B cell (primary cell): ENCODE measurements at regions not wholly inside any gene's neighbourhood (a gene's known extent, or its start where the extent isn't known, plus 50 kb on each side); places are given as distances from the start of the nearest gene placed in this dataset.

ENCODE experiments used
- ATAC-seq: fragments of 200-7000 bp; cut with Tn5 transposase; one replicate; pipeline ENCODE4 v1.10.0; 2021; ENCODE audit warnings: low read depth, mild to moderate bottlenecking, moderate number of reproducible peaks, moderate library complexity
- CTCF ChIA-PET: fragments of 350-600 bp; sonication (Branson Sonifier 250); formaldehyde crosslinking; loops from one replicate; lab custom pipeline; 2021; ENCODE audit warnings: antibody characterized with exemption, inconsistent platforms; lab: Charles Lee
- POLR2A ChIA-PET: fragments of 350-600 bp; sonication (Branson Sonifier 250); formaldehyde crosslinking; loops from one replicate; lab custom pipeline; 2021; ENCODE audit warnings: antibody characterized with exemption; lab: Charles Lee
- DNase-seq: peaks from one replicate; pipeline ENCODE4 v3.0.0; 2013
- H2AFZ ChIP-seq: 2 replicates; pipeline ENCODE4 v1.6.1; 2012; ENCODE audit warnings: mild to moderate bottlenecking, low read depth, low read length; ENCODE audit not compliant: insufficient read depth, poor library complexity, severe bottlenecking
- H3K27ac ChIP-seq, 2 donors: 1 replicate in 1 of 2; 2 replicates in 1 of 2; pipeline ENCODE4 v1.5.1; 2012 to 2013; ENCODE audit warnings: low read length in 2 of 2, mild to moderate bottlenecking in 2 of 2, moderate library complexity in 1 of 2
- H3K27me3 ChIP-seq, 4 experiments: fragments of 200-600 bp in 1 of 4; sonication (generic) in 1 of 4; replicated peaks in 1 of 4; 1 replicate in 2 of 4; 2 replicates in 2 of 4; pipeline versions ENCODE4 v1.6.1 to v1.7.0; 2013 to 2016; ENCODE audit warnings: low read length in 3 of 4, mild to moderate bottlenecking in 2 of 4, mixed read lengths in 1 of 4, moderate library complexity in 1 of 4; ENCODE audit not compliant: insufficient read depth in 4 of 4, control insufficient read depth in 3 of 4; ENCODE audit errors: control extremely low read depth in 1 of 4
- H3K36me3 ChIP-seq, 2 experiments: replicated peaks in 1 of 2; 1 replicate in 1 of 2; 2 replicates in 1 of 2; pipeline versions ENCODE4 v1.6.1 to v1.7.1; 2013; ENCODE audit warnings: low read length in 1 of 2; ENCODE audit not compliant: insufficient read depth in 2 of 2, control insufficient read depth in 1 of 2; ENCODE audit errors: control extremely low read depth in 1 of 2, extremely low read depth in 1 of 2
- H3K4me1 ChIP-seq, 2 donors: fragments of 200-600 bp in 1 of 2; sonication (generic) in 1 of 2; 1 replicate in 1 of 2; 2 replicates in 1 of 2; pipeline versions ENCODE4 v1.5.1 to v1.6.1; 2013 to 2017; ENCODE audit warnings: low read length in 2 of 2; ENCODE audit not compliant: control insufficient read depth in 2 of 2, insufficient read depth in 2 of 2
- H3K4me2 ChIP-seq: replicated peaks from 2 replicates; pipeline ENCODE3; 2012; ENCODE audit warnings: mild to moderate bottlenecking, low read depth, low read length; ENCODE audit not compliant: poor library complexity, severe bottlenecking
- H3K4me3 ChIP-seq, 5 experiments: fragments of 200-600 bp in 1 of 5; sonication (generic) in 1 of 5; 1 replicate in 3 of 5; 2 replicates in 2 of 5; pipeline versions ENCODE4 v1.5.1 to v1.7.0; 2011 to 2016; ENCODE audit warnings: low read length in 4 of 5, mild to moderate bottlenecking in 4 of 5, low read depth in 2 of 5, control low read depth in 1 of 5, moderate library complexity in 1 of 5; ENCODE audit not compliant: insufficient read depth in 1 of 5; ENCODE audit errors: control extremely low read depth in 1 of 5, extremely low read depth in 1 of 5
- H3K79me2 ChIP-seq: fragments of 200-600 bp; sonication (generic); one replicate; pipeline ENCODE4 v1.6.0; 2016; ENCODE audit warnings: low read length; ENCODE audit not compliant: control insufficient read depth, insufficient read depth
- H3K9ac ChIP-seq: fragments of 200-600 bp; sonication (generic); 2 replicates; pipeline ENCODE4 v1.6.1; 2017; ENCODE audit warnings: mild to moderate bottlenecking, low read length, moderate library complexity
- H3K9me3 ChIP-seq, 3 donors: one replicate each; pipeline versions ENCODE4 v1.6.1 to v1.7.1; 2013; ENCODE audit warnings: low read length in 2 of 3; ENCODE audit not compliant: control insufficient read depth in 2 of 3, insufficient read depth in 1 of 3; ENCODE audit errors: control extremely low read depth in 1 of 3
- H4K20me1 ChIP-seq: 2 replicates; pipeline ENCODE4 v1.6.0; 2012; ENCODE audit warnings: mild to moderate bottlenecking, low read length; ENCODE audit not compliant: insufficient read depth, control insufficient read depth, poor library complexity, severe bottlenecking
- H3K27ac Mint-ChIP-seq: one replicate; pipeline ENCODE4 v1.8.0; 2021; ENCODE audit warnings: mixed read lengths
- H3K27me3 Mint-ChIP-seq: one replicate; pipeline ENCODE4 v1.8.0; 2021; ENCODE audit warnings: mixed read lengths
- H3K4me1 Mint-ChIP-seq: one replicate; pipeline ENCODE4 v1.8.0; 2021; ENCODE audit warnings: mixed read lengths
- H3K4me3 Mint-ChIP-seq: one replicate; pipeline ENCODE4 v1.8.0; 2021; ENCODE audit warnings: mixed read lengths
- H3K9me3 Mint-ChIP-seq: one replicate; pipeline ENCODE4 v1.8.0; 2022; ENCODE audit warnings: mixed read lengths; ENCODE audit not compliant: insufficient read depth
- CTCF ChIP-seq: fragments of 200-600 bp; IDR thresholded peaks from one replicate; pipeline ENCODE4 v1.8.0; 2022; ENCODE audit warnings: antibody characterized with exemption, mild to moderate bottlenecking
- EZH2 ChIP-seq: IDR thresholded peaks from 2 replicates; pipeline ENCODE4 v1.6.1; 2012; ENCODE audit warnings: borderline replicate concordance, low read depth, mild to moderate bottlenecking, moderate library complexity, low read length; ENCODE audit not compliant: insufficient read depth, poor library complexity, severe bottlenecking
- WGBS: methylation state at CpG from one replicate; pipeline ENCODE4 v1.1.5; 2013; ENCODE audit warnings: missing lambda C conversion rate; ENCODE audit not compliant: insufficient coverage; 5-methylcytosine and 5-hydroxymethylcytosine counted together
- intact Hi-C: fragments of 100-400 bp; cut with micrococcal nuclease; formaldehyde crosslinking; loops from one replicate; pipeline ENCODE4 v1.10.0; 2022

GRCh38 chr7:110609336-110609735 is 481.6 kb upstream of the LRRN3 start:
- no peaks in the 10 kb centered on the region for H4K20me1 ChIP-seq
- H3K4me3 Mint-ChIP-seq, result no peak overlapping the region
- no peak overlapping the region for H2AFZ ChIP-seq
- no peaks in the 10 kb centered on the region for H3K4me1 ChIP-seq
- no peak overlapping the region for H3K4me3 ChIP-seq
- CTCF ChIA-PET, result no interaction called here
- no peaks in the 10 kb centered on the region for H3K9me3 Mint-ChIP-seq
- H3K27me3 Mint-ChIP-seq, result no peaks in the 10 kb centered on the region
- TF ChIP-seq EZH2, result no peak
- no peak overlapping the region for H3K9ac ChIP-seq
- no peak overlapping the region for H3K27ac ChIP-seq
- H3K27ac Mint-ChIP-seq, result no peak overlapping the region
- no peaks in the 10 kb centered on the region for H3K27me3 ChIP-seq
- intact Hi-C loops, result no loop called here
- ATAC-seq (no peak), DNase-seq (no peak)
- POLR2A ChIA-PET, result no interaction called here
- H3K4me1 Mint-ChIP-seq, result no peaks in the 10 kb centered on the region
- no peaks in the 10 kb centered on the region for H3K36me3 ChIP-seq
- H3K4me2 ChIP-seq, result no peak overlapping the region
- H3K79me2 ChIP-seq, result no peaks in the 10 kb centered on the region
- no peaks in the 10 kb centered on the region for H3K9me3 ChIP-seq

- H3K79me2 ChIP-seq, result no peaks in the 10 kb centered on the region
- Mint-ChIP-seq H3K4me1 (no peaks in the 10 kb centered on the region), H3K27me3 (no peaks in the 10 kb centered on the region), H3K4me3 (no peak overlapping the region), H3K9me3 (no peaks in the 10 kb centered on the region), H3K27ac (no peak overlapping the region)
- H3K27me3 ChIP-seq, result no peaks in the 10 kb centered on the region
- H3K4me3 ChIP-seq, result no peak overlapping the region
- WGBS, result no CpG with 5 or more reads among the region's 1 CpG
- no peak for DNase-seq
- TF ChIP-seq EZH2 (no peak), CTCF (no peak)
- intact Hi-C loops, result no loop called here
- H3K4me2 ChIP-seq, result no peak overlapping the region
- POLR2A ChIA-PET, result no interaction called here
- CTCF ChIA-PET, result no interaction called here
- H2AFZ ChIP-seq, result no peak overlapping the region
- no peak overlapping the region for H3K27ac ChIP-seq
- ATAC-seq, result no peak
- H3K9ac ChIP-seq, result no peak overlapping the region
- H3K36me3 ChIP-seq, result no peaks in the 10 kb centered on the region
- H3K9me3 ChIP-seq, result no peaks in the 10 kb centered on the region
- no peaks in the 10 kb centered on the region for H3K4me1 ChIP-seq
- no peaks in the 10 kb centered on the region for H4K20me1 ChIP-seq
Observed at GRCh38 chr7:110612680-110613079, 478.2 kb upstream of the LRRN3 start.
